HG03442 (cell line): ENCODE measurements at regions not wholly inside any gene's neighbourhood (a gene's known extent, or its start where the extent isn't known, plus 50 kb on each side); places are given as distances from the start of the nearest gene placed in this dataset.
A peak's percentile ranks its signal among the peaks of the same experiment; 100 is the strongest.

Experiments
- ATAC-seq: cut with Tn5 transposase; IDR thresholded peaks from one replicate; pipeline ENCODE4 v1.9.1; 2021; ENCODE audit warnings: mild to moderate bottlenecking, moderate library complexity; ENCODE audit not compliant: unreplicated experiment

DNA sequence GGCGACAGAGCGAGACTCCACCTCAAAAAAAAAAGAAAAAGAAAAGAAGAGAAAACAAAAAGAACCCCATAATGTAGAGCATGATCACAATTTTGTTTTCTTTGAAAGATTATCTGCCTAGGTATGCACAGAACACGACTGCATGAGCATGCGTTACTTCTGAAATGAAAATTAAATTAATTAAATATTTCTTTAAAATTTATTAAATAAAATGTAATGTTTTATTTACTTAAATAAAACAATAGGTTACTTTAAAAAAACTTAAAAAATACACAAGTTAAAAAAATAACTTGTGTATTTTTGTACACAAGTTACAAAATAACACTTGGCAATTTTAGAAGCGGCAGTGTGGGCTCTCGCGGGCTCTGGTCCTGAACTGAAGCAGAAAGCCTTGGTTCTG, 107.8 kb downstream of the TFAP2A start:
- ATAC-seq = no peak

DNA sequence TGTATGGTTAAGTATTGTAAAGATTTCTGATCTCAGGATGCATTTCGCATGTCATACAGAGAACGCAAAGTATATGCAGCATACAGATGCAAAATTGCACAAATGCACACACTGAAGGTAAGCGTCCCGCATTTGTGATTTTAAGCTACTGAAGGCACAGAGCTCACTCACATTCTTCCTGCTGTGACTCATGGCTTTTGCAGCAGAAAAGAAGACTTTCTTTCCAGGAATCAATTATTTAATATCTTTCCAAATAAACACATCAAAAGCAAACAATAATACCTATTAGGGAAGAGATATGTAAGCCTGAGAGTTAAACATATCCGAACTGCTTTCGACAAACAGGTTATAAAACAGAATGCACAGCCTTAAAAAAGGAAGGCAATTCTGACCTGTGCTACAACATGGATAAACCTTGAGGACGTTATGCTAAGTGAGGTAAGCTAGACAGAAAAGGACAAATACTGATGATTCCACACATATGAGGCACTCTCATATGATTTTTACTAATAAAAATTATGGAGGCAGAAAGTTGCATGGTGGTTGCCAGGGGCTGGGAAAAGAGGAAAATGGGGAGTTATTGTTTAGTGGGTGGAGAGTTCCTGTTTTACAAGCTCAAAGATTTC, 109.0 kb downstream of the TFAP2A start:
- ATAC-seq = no peak

DNA sequence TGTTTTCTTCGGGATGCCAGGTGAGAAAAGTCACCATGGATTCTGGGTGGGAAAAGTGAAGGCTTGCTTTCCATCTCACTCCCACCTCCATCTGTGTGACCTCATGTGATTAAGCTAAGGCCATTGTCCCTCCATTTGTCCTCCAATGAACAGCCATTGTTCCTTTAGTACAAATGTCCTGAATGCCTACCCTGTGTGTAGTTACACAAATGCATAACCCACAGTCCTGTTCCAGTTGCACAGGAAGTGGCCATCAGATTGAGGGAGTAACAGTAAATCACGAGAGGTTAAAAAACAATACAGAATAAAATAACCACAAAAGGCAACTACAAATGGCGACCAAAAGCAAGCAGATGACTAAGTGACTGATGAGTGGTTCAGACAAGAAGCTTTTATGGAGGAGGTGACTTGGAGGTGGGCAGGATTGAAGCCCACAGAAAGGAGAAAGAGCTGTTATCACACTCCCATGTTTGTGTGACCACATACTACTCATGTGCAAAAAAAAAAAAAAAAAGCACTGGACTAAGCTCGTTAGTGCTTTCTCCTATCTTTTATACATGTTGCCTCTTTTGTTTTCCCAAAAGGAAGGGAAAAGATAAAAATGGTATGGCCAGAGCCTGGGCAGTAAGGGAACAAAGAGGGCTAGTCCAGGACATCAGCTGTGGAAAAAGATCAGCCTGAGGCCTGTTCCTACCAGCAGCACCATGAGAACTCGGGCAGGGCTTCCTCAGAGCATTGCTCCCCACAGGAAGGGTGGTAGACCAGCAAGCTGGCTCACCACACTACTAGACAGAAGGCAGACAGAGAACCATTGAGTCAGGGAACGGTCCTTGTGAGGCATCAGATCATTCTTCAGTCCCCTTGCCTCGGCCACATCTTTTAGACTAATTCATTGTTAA, 111.0 kb downstream of the TFAP2A start:
- no peak for ATAC-seq

DNA sequence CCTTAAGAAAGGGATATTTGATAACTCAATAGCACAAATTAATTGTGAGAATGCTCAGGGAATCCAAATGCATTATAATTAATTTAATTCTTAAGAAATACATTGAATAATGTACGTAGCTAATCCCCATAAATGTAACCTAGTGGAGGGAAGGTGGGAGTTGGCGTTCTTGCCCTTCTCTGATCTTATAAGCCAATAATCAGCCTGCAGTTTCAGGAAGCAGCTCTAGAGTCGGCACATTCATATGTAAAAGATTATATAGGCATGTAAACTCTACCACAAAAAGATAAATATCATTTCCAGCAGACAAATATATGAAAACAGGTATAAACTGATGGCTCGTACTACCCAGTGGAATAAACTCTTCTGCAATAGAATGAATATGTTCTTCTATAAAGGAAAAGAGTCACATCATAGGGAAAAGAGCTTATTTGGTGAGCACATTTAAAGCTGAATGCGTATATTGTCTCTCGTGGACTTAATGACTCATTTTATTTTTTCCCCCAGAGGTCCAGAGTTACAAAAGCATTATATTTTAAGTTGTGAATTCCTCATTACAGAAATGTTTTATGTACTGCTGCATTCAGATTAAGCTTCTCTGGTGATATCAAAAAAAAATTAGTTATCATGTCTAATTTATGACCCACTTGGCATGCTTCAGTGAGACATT, 112.2 kb downstream of the TFAP2A start:
- ATAC-seq = no peak

DNA sequence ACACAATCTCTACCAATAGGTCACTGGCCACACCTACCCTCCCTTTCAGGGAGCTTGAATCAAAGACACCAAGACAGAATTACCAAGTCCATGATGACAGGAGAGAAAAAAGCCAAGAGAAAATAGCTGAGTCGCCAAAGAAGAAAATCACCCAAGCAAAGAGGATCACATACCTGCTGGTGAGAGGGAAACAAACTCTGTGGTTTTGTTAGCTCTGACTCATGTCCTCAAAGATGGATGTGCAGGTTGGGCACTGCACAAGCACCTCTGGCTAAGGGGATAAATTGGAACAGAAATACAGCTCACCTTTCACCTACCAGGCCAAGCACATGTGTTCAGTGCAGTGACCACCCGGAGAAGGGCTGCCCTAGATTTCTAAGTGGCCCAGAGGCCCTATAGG, 114.8 kb downstream of the TFAP2A start:
- ATAC-seq = peak; percentile 57

DNA sequence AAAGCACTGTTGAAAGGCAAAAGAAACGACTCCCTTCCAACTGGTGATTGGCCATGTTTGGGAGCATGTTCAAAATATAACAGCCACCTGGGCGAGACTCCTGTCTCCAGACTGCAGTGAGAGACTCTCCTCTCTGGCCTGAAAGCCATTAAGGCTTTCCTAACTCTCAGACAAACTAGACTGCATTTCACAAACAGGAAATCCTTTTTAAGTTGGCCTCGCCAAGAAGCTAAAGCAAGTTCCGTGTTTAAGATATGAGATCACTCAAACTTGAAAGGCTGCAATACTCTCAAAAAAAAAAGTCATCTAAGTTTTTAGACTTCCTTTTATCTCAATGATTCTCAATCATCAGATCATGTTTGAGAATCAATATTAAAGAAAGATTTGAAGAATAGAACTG, 117.0 kb downstream of the TFAP2A start:
- ATAC-seq = no peak

DNA sequence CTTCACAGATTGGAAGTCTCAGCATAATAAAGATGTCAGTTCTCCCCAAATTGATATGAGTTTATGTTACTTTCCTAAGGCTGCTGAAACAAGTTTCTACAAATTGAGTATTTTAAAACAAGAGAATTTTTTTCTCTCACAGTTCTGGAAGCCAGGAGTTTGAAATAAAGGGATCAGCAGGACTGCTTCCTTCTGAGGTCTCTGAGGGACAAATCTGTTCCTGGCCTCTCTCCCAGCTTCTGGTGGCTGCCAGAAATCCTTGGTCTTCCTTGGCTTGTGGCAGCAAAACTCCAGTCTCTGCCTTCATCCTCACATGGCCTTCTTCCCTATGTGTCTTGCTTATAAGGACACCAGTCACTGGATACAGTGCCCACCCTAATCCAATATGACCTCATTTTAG, 136.1 kb downstream of the TFAP2A start:
- ATAC-seq = no peak

DNA sequence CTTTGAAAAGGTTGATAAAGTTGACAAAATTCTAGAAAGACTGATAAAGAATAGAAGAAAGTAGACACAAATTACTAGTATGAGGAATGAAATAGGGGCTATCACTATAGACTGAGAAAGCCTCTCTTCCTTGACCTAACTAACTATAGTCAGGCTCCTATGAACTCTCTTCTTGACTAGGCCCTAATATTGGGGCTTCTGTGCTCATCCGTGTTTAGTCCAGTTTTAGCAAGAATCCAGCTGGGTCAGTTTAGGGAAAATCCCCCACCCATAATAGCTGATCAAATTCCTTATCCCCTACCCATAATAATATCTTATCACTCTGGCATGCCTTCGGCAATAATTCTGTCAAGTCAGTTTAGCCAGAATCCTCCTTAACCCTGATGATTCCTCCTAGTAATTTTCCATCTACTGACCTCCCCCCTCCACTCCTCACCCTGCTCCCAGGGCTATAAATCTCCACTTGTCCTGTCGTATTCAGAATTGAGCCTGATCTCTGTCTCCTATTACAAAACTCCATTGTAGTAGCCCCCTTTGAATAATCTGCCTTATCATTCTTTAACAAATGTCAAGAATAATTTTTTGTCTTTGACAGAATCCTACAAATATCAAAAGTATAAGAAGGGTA, 138.1 kb downstream of the TFAP2A start:
- ATAC-seq = no peak

DNA sequence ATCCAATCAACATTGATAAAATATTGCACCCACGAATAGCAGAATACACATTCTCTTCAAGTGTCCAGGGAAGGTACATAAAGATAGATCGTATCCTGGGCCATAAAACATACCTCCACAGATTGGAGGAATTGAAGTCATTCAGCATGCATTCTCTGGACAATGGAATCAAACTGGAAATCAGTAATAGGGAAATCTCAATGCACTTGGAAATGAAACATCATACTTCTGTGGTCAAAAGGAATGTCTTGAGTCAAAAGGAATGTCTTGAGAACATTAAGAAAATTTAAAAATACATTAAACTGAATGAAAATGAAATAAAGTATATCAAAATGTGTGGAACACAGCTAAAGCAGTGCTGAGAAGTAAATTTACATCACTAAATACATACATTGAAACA, 138.8 kb downstream of the TFAP2A start:
- ATAC-seq = no peak

DNA sequence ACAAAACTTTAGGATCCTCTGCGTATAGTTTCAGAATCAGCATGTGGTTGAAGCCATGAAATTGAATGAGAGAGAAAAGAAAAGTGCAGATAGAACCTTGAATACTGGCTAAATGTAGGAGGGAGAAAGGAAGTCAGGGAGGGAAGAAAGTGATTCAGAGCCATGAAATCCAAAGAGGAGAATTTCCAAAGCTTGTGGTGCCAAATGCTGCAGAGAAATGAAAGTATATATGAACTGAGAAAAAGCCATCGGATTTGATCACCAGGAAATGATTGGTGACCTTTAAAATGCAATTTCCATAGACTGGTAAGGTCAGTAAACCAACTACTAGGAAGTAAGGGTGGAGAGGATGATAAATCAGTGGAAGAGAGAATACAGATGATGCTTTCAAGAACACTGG, 142.3 kb downstream of the TFAP2A start:
- ATAC-seq = no peak

DNA sequence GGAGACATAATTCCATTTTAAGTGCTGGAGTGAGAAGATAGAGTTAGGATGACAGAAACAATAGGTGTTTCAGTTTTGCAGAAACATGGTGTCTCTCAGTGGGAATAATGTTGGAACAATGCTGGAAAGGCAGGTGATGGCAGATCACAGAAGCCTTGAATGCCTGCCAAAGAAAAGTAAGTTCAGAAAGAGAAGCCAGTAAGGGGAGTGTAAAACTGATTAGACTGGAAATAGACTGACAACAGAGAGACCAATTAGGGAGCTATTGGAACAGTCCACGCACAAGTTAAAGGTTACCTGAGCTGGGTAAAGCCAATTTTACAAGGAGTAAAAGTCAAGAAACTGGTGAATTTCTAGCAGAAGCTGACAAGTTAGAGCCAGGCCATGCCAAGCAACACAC, 142.9 kb downstream of the TFAP2A start:
- ATAC-seq = no peak

DNA sequence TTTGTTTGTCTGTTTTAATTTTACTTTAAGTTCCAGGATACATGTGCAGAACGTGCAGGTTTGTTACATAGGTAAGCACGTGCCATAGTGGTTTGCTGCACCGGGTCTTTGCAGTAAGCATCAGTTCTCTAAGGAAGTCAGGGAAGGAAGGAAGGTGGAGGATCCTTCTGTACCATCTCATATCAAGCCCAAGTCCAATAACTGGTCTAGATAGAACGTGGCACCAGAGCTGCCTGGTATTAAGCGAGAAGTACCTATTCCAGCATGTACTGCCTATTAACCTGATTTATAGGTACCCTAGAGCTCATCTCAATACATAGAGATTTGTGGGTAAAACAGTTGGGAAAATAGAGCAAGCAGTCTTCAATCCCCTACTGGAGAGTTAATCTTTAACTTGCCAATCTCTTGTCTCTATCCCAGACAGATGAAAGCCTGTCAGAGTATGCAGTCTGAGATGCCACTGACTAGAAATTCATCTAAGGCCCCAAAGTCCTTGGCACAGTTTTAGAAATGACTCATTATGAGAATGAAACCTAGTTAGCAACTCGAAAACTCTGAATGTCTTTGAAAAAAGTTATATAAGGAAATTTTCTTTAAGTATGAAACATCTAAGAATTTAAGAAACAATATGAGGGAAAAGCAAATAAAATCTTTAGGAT, 144.9 kb downstream of the TFAP2A start:
- no peak for ATAC-seq

DNA sequence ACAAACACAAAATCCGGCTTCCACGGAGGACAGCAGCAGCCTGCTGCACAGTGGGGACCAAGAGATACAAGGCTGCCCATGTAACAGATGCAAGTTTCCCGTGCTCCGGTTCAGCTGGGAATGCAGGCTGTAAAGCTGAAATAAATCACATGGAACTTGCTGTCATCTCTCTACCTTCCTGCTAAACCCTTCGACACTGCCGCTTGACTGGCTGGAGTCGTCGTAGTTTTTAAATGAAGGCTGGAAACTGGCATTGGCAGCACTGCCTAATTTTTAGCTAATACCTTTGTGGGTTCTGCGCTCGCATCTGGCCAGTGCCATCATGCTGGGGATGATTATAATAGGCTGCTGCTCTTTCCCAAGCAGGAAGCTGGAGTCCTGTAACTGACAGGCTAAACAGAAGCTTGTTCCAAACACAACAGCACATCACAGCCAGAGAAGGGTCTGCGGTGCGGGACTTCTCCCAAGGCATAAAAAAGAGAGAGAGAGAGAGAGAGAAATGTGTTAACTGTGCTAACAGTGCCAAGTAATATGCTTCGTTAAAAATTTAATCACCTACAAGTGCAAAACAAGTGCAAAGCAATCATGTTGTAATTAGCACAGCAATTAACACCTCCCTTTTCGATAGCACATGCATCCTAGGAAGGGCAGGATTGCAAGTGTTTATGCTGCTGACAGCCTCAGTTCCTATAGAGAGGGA, 146.1 kb downstream of the TFAP2A start:
- no peak for ATAC-seq

DNA sequence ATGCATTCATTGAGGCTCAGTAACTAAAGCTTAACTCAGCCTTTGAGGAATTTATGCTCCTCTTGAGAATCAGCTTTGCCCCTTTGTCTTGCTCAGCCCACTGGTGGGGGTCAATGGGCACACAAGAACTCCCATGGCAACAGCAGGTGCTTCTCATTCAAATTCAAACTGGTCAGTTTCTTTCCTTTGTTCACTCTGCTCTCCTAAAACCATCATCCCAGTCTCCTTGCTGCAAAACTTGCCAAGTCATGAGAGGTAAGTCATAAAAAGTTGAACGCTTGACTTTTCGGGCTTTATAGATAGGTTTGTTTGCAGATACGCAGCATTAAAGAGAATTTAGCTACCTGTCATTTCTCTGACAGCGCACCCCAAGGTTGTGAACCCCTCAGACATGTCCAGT, 146.8 kb downstream of the TFAP2A start:
- ATAC-seq = no peak

DNA sequence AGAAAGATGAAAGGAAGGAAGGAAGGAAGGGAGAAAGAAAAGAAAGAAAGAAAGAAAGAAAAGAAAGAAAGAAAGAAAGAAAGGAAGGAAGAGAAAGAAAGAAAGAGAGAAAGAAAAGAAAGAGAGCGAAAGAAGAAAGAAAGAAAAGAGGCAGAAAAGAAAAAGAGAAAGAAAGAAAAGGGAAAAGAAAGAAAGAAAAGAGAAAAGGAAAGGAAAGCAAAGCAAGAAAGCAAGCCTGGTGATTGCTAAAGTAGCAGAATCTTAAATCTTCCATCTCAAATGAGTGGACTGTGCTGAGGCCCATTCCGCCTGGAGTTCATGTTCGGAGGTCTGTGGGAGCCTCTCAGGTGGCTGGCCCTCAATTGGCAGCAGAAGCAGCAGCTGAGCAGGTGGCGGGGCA, 148.4 kb downstream of the TFAP2A start:
- no peak for ATAC-seq

DNA sequence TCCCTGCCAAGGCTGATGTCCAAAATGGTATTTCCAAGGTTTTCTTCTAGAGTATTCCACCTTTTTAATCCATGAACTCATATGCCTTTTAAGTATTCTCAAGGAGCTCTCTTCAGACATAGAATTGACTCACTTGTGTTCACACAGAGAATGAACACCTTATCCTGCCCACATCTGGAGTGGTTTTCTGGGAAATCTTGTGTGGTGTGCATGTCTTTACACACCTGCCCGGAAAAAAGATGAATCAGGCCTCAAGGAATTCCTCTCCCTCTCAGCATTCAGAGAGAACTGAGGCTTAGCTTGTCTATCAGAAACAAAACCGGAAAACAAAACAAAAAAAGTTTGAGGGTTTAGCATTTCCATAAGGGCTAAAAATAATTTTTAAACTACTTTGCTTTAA, 148.8 kb downstream of the TFAP2A start:
- ATAC-seq = no peak

DNA sequence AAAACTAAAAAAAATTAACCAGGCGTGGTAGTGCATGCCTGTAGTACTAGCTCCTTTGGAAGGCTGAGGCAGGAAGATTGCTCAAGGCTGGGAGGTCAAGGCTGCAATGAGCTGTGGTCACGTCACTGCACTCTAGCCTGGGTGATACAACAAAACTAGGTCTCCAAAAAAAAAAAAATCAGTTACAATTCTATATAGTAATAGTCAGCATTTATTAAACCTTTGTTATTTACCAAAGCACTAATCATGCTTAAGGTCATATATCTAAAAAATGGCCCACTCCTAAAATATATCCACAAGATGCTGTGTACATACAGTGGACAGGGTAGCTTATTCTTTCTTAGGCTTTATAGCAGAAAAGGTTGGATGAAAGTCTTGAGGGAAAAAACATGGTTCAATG, 152.4 kb downstream of the TFAP2A start:
- ATAC-seq = no peak

DNA sequence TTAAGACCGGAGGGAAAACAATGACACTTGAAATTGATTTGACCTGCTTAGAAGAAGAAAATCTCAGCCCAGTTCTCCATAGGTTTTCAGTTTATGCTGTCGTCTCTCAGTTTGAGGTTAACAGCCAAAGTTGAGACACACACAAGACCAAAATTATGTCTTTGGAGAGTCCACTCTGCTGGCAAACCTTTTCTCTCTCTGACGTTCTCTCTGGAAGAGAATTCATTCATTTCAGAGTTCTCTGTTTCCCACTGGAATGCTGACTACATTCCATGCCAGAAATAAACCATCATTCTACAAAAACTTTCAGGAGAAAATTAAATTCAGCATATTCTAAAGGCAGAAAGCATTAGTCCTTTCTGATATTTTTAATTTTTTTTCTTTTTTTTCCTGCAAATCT, 155.2 kb downstream of the TFAP2A start:
- ATAC-seq = no peak

DNA sequence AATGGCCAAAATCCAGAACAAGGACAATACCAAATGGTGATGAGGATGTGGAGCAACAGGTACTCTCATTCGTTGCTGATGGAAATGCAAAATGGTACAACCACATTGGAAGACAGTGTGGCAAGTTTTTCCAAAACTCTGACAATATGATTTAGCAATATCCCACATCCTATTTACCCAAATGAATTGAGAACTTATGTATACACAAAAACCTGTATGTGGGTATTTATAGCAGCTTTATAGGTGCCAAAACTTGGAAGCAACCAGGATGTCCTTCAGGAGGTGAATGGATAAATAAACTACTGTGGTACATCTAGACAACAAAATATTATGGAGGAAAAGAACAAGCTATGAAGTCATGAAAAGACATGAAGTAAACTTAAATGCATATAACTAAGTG, 156.5 kb downstream of the TFAP2A start:
- no peak for ATAC-seq

DNA sequence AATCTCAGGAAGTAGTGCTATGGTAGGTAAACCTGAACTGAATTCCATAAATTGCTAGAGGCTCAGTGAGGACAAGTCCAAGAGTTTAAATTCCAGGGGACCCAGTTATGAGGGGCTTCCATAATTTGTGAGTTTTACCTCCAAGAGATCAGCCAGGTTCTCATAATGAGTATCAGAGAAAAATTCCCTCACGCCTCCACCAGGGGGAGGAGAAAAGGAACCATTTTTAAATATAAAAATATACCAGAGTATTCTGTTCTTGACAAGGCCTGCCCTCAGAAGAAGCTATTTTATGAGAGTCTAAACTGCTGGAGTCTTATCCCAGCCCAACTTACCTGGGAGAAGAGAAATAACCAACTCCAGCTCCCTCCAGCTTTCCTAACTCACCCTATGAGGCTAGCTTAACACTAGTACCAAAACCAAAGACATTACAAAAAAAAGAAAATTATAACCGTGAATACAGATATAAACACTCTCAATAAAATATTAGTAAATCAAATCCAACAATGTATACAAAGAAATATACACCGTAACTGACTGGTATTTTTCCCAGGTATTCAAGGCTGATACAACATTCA, 158.7 kb downstream of the TFAP2A start:
- ATAC-seq = no peak
